A673 (cell line): ENCODE measurements at regions not wholly inside any gene's neighbourhood (a gene's known extent, or its start where the extent isn't known, plus 50 kb on each side); places are given as distances from the start of the nearest gene placed in this dataset.

Experiments used
- BruUV-seq: library from RNA; stranded (reverse); fragments of 400-500 nt; replicated peaks from 2 replicates; lab custom pipeline; 2021; lab: Mats Ljungman, UMichigan
- CTCF ChIA-PET: fragments of 300-600 bp; sonication (Branson Sonifier 250); formaldehyde crosslinking; loops from one replicate; lab custom pipeline; 2022; ENCODE audit warnings: antibody characterized with exemption; lab: Charles Lee
- POLR2A ChIA-PET: fragments of 300-600 bp; sonication (Branson Sonifier 250); formaldehyde crosslinking; loops from one replicate; lab custom pipeline; 2022; ENCODE audit warnings: antibody characterized with exemption; ENCODE audit not compliant: low non-redundant PET; lab: Charles Lee
- DNase-seq: peaks from one replicate; pipeline ENCODE4 v3.0.0-alpha.2; 2015; ENCODE audit warnings: low spot score
- H3K27ac ChIP-seq: fragments of 200-600 bp; sonication (generic); 2 replicates; pipeline ENCODE4 v1.5.1; 2016; ENCODE audit warnings: mixed run types, low read depth, mild to moderate bottlenecking, mixed read lengths, antibody characterized with exemption, low read length; ENCODE audit not compliant: poor library complexity, severe bottlenecking
- H3K27me3 ChIP-seq: fragments of 200-600 bp; sonication (generic); replicated peaks from 2 replicates; pipeline ENCODE4 v1.6.1; 2017; ENCODE audit warnings: mixed run types, low read depth, mild to moderate bottlenecking, mixed read lengths, antibody characterized with exemption, low read length; ENCODE audit not compliant: insufficient read depth, poor library complexity
- H3K36me3 ChIP-seq: fragments of 200-600 bp; sonication (generic); 2 replicates; pipeline ENCODE4 v1.6.1; 2016; ENCODE audit warnings: mixed run types, mild to moderate bottlenecking, mixed read lengths, antibody characterized with exemption, low read length; ENCODE audit not compliant: insufficient read depth, poor library complexity, severe bottlenecking
- H3K4me1 ChIP-seq: fragments of 200-600 bp; sonication (generic); 2 replicates; pipeline ENCODE4 v1.6.1; 2017; ENCODE audit warnings: mixed run types, mild to moderate bottlenecking, mixed read lengths, antibody characterized with exemption, low read length; ENCODE audit not compliant: insufficient read depth, poor library complexity, severe bottlenecking
- H3K4me3 ChIP-seq: fragments of 200-600 bp; sonication (generic); 2 replicates; pipeline ENCODE4 v1.5.1; 2016; ENCODE audit warnings: low read depth, mixed run types, mild to moderate bottlenecking, mixed read lengths, low read length; ENCODE audit not compliant: poor library complexity, severe bottlenecking
- H3K9me3 ChIP-seq: fragments of 200-600 bp; sonication (generic); 2 replicates; pipeline ENCODE4 v1.6.1; 2016; ENCODE audit warnings: mixed run types, low read depth, mild to moderate bottlenecking, mixed read lengths, antibody characterized with exemption, low read length; ENCODE audit not compliant: poor library complexity, severe bottlenecking
- CTCF ChIP-seq: fragments of 300-800, 200-600 bp; sonication (generic); conservative IDR thresholded peaks from 2 replicates; pipeline ENCODE4 v1.5.1; 2017; ENCODE audit warnings: low read depth, mild to moderate bottlenecking, antibody characterized with exemption, low read length, moderate library complexity, mixed read lengths
- EZH2 ChIP-seq: fragments of 200-600 bp; sonication (generic); IDR thresholded peaks from 2 replicates; pipeline ENCODE4 v1.6.1; 2017; ENCODE audit warnings: borderline replicate concordance, low read depth, mild to moderate bottlenecking, mixed read lengths, antibody characterized with exemption, low read length; ENCODE audit not compliant: poor library complexity, severe bottlenecking
- intact Hi-C: fragments of 100-400 bp; cut with micrococcal nuclease; formaldehyde crosslinking; loops from one replicate; pipeline ENCODE4 v1.10.0; 2022; ENCODE audit not compliant: unreplicated experiment

- no peaks in the 10 kb centered on the region for H3K36me3 ChIP-seq
- H3K4me3 ChIP-seq = no peak overlapping the region
- no peaks in the 10 kb centered on the region for H3K9me3 ChIP-seq
- intact Hi-C loops = no loop called here
- no peak for DNase-seq
- H3K4me1 ChIP-seq = peaks cover 7% of the 10 kb centered on the region
- H3K27ac ChIP-seq = no peak overlapping the region
- CTCF ChIA-PET = no interaction called here
- H3K27me3 ChIP-seq = no peaks in the 10 kb centered on the region
- no TSS peak for BruUV-seq
- TF ChIP-seq EZH2 (no peak), CTCF (no peak)
- POLR2A ChIA-PET = no interaction called here
These were observed 87.8 kb downstream of the PFDN4 start for GRCh38 chr20:54295686-54296085.

GRCh38 chr20:54305421-54305820 lies 97.5 kb downstream of the PFDN4 start:
- DNase-seq = no peak
- CTCF ChIA-PET = no interaction called here
- TF ChIP-seq EZH2 (no peak), CTCF (no peak)
- Histone ChIP-seq H3K9me3 (no peaks in the 10 kb centered on the region), H3K4me1 (no peaks in the 10 kb centered on the region), H3K27ac (no peak overlapping the region), H3K36me3 (no peaks in the 10 kb centered on the region), H3K27me3 (no peaks in the 10 kb centered on the region), H3K4me3 (no peak overlapping the region)
- BruUV-seq = no TSS peak
- POLR2A ChIA-PET = no interaction called here
- intact Hi-C loops = no loop called here

GRCh38 chr20:54306985-54307710 lies 99.3 kb downstream of the PFDN4 start:
- H3K27ac ChIP-seq = no peak overlapping the region
- H3K36me3 ChIP-seq = no peaks in the 10 kb centered on the region
- intact Hi-C loops = no loop called here
- no peaks in the 10 kb centered on the region for H3K27me3 ChIP-seq
- H3K9me3 ChIP-seq = no peaks in the 10 kb centered on the region
- POLR2A ChIA-PET = no interaction called here
- no TSS peak for BruUV-seq
- no peak for DNase-seq
- no peaks in the 10 kb centered on the region for H3K4me1 ChIP-seq
- TF ChIP-seq EZH2 (no peak), CTCF (no peak)
- CTCF ChIA-PET = no interaction called here
- H3K4me3 ChIP-seq = no peak overlapping the region
